Left ventricle myocardium inferior (tissue), 1 donor: ENCODE measurements at regions not wholly inside any gene's neighbourhood (a gene's known extent, or its start where the extent isn't known, plus 50 kb on each side); places are given as distances from the start of the nearest gene placed in this dataset.

ENCODE experiments used
- DNase-seq: peaks from one replicate; pipeline ENCODE4 v3.0.0-alpha.2; 2020
- H3K27ac ChIP-seq: fragments of 200-600 bp; replicated peaks from 2 replicates; pipeline ENCODE4 v1.8.0; 2021
- H3K27me3 ChIP-seq: fragments of 200-600 bp; 2 replicates; pipeline ENCODE4 v1.8.0; 2021; ENCODE audit warnings: low read depth
- H3K36me3 ChIP-seq: fragments of 200-600 bp; 2 replicates; pipeline ENCODE4 v1.8.0; 2021
- H3K4me1 ChIP-seq: fragments of 200-600 bp; 2 replicates; pipeline ENCODE4 v1.8.0; 2021
- H3K4me3 ChIP-seq: fragments of 200-600 bp; 2 replicates; pipeline ENCODE4 v1.8.0; 2021; ENCODE audit warnings: mild to moderate bottlenecking, moderate library complexity
- H3K9me3 ChIP-seq: fragments of 200-600 bp; replicated peaks from 2 replicates; pipeline ENCODE4 v1.8.0; 2021
- intact Hi-C: fragments of 100-400 bp; cut with micrococcal nuclease; formaldehyde crosslinking; loops from one replicate; pipeline ENCODE4 v1.11.0; 2022
- TF ChIP-seq, protein P1 (sequence below): fragments of 200-600 bp; IDR thresholded peaks from 2 replicates; pipeline ENCODE4 v1.8.0; 2021; ENCODE audit warnings: antibody characterized with exemption, mild to moderate bottlenecking, borderline replicate concordance
- donor health status: DM: no; HTN: yes; CAD: no; lungs with severe emphysema.

DNA sequence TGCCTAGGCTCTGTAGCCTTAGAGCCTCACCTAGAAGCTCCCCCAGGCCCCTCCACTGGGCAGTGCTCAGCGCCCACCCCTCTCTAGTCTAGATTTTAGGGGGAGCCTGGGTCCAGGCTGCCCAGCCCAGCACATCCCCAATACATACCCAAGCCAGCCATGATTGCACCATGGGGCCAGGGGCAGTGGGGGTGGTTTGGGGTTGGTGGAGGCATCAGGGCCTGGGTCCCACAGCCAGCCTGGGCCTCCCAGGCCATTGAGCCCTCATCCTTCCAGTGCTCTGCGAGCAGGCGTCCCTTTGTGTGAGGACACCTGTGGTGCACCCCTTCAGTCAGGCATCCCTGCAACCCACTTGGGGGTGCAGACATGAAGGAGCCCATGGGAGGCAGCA lies 76.9 kb upstream of the RET start:
- Histone ChIP-seq H3K9me3 (no peaks in the 10 kb centered on the region), H3K27me3 (peaks cover 27% of the 10 kb centered on the region), H3K36me3 (no peaks in the 10 kb centered on the region), H3K27ac (no peak overlapping the region), H3K4me1 (no peaks in the 10 kb centered on the region), H3K4me3 (no peak overlapping the region)
- TF ChIP-seq, protein P1, sequence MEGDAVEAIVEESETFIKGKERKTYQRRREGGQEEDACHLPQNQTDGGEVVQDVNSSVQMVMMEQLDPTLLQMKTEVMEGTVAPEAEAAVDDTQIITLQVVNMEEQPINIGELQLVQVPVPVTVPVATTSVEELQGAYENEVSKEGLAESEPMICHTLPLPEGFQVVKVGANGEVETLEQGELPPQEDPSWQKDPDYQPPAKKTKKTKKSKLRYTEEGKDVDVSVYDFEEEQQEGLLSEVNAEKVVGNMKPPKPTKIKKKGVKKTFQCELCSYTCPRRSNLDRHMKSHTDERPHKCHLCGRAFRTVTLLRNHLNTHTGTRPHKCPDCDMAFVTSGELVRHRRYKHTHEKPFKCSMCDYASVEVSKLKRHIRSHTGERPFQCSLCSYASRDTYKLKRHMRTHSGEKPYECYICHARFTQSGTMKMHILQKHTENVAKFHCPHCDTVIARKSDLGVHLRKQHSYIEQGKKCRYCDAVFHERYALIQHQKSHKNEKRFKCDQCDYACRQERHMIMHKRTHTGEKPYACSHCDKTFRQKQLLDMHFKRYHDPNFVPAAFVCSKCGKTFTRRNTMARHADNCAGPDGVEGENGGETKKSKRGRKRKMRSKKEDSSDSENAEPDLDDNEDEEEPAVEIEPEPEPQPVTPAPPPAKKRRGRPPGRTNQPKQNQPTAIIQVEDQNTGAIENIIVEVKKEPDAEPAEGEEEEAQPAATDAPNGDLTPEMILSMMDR, result no peak
- intact Hi-C loops, result no loop called here
- DNase-seq, result no peak

DNA sequence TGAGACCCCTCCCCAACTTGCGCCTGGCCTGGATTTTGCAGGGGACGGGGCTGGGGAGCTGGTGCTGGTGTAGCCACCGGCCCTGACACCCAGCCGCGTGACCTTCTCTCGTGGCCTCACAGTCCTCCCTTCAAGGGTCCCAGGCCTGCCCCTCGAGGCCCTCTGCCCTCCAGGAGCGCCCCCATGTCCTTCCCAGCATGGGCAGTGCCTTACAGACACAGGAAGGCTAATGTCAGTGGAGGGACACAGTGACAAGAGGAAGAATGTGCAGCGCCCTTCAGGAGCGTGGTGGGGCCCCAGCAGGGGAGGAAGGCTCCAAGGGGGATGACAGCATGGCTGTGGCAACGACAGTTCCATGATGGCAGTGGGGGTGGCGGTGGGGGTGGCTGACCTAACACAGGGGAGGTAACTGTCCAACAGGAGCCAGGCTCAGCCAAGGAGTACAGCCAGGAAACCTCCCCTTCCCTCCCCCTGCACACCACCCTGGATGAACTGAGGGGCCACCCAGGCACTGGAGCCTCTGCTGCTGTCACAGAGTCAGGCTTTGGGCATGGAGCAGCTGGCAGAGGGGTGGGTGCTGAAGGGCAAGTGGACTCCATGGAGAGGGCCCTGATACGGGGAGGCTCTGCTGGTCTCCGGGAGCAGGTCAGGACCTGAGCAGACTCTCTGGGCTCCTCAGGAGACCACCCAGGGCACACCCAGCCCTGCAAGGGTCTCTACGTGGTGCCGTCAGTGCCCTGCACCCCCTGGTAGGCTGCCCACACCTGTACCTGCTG lies 76.0 kb upstream of the RET start:
- Histone ChIP-seq H3K4me1 (no peaks in the 10 kb centered on the region), H3K27me3 (peaks cover 27% of the 10 kb centered on the region), H3K4me3 (no peak overlapping the region), H3K36me3 (no peaks in the 10 kb centered on the region), H3K9me3 (no peaks in the 10 kb centered on the region), H3K27ac (no peak overlapping the region)
- TF ChIP-seq, protein P1, result no peak
- intact Hi-C loops, result no loop called here
- DNase-seq, result no peak

DNA sequence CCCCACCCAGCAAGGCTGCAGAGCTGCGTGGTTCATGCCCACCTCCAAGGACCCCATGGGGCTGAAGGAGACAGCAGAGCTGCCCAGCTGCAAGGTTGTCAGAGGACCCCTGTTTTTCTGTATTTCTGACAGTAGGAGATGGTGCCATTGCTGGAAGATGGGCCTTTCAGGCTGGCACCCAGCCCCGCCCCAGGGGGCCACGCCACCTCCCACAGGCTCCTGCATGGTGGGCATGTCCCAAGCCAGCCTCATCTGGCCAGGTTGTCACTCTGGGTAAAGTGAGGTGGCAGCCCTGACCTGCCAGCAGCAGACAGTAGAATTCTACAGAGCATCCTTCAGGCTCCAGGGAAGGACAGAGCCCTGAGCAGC lies 75.5 kb upstream of the RET start:
- TF ChIP-seq, protein P1, result no peak
- peaks cover 27% of the 10 kb centered on the region for H3K27me3 ChIP-seq
- H3K9me3 ChIP-seq, result no peaks in the 10 kb centered on the region
- no peak for DNase-seq
- no peaks in the 10 kb centered on the region for H3K4me1 ChIP-seq
- intact Hi-C loops, result no loop called here
- no peak overlapping the region for H3K4me3 ChIP-seq
- H3K27ac ChIP-seq, result no peak overlapping the region
- H3K36me3 ChIP-seq, result no peaks in the 10 kb centered on the region

GRCh38 chr10:43002596-43002995 lies 74.3 kb upstream of the RET start:
- intact Hi-C loops, result no loop called here
- H3K9me3 ChIP-seq, result no peaks in the 10 kb centered on the region
- no peaks in the 10 kb centered on the region for H3K36me3 ChIP-seq
- no peak for DNase-seq
- no peak overlapping the region for H3K27ac ChIP-seq
- no peaks in the 10 kb centered on the region for H3K4me1 ChIP-seq
- TF ChIP-seq, protein P1, result no peak
- peaks cover 28% of the 10 kb centered on the region for H3K27me3 ChIP-seq
- no peak overlapping the region for H3K4me3 ChIP-seq

- H3K4me1 ChIP-seq, result no peaks in the 10 kb centered on the region
- TF ChIP-seq, protein P1, result no peak
- intact Hi-C loops, result no loop called here
- no peaks in the 10 kb centered on the region for H3K36me3 ChIP-seq
- no peak overlapping the region for H3K27ac ChIP-seq
- H3K9me3 ChIP-seq, result peaks cover 15% of the 10 kb centered on the region
- no peak for DNase-seq
- peaks cover 26% of the 10 kb centered on the region for H3K27me3 ChIP-seq
- no peak overlapping the region for H3K4me3 ChIP-seq
Observed at GRCh38 chr10:43006490-43006889, 70.4 kb upstream of the RET start.
